H9 (cell line): ENCODE measurements at regions not wholly inside any gene's neighbourhood (a gene's known extent, or its start where the extent isn't known, plus 50 kb on each side); places are given as distances from the start of the nearest gene placed in this dataset.

Experiments used
- DNase-seq: peaks from one replicate; pipeline ENCODE4 v3.0.0-alpha.2; 2017
- H2AFZ ChIP-seq: one replicate; pipeline ENCODE4 v1.6.1; 2013; ENCODE audit warnings: mild to moderate bottlenecking, low read length, control low read depth, moderate library complexity
- H2AK5ac ChIP-seq: 2 replicates; pipeline ENCODE4 v1.6.1; 2013; ENCODE audit warnings: low read length, control low read depth, mixed read lengths; ENCODE audit not compliant: insufficient read length
- H2BK120ac ChIP-seq: one replicate; pipeline ENCODE4 v1.6.1; 2013; ENCODE audit warnings: low read depth, mild to moderate bottlenecking, low read length, control low read depth, inconsistent platforms; ENCODE audit not compliant: poor library complexity, severe bottlenecking
- H2BK12ac ChIP-seq: 2 replicates; pipeline ENCODE4 v1.6.1; 2013; ENCODE audit warnings: low read length, control low read depth, mixed read lengths, low read depth; ENCODE audit not compliant: insufficient read length
- H2BK15ac ChIP-seq: 2 replicates; pipeline ENCODE4 v1.6.1; 2013; ENCODE audit warnings: low read depth, low read length, control low read depth
- H2BK20ac ChIP-seq: one replicate; pipeline ENCODE4 v1.6.1; 2013; ENCODE audit warnings: low read depth, mild to moderate bottlenecking, low read length, control low read depth, inconsistent platforms; ENCODE audit not compliant: poor library complexity, severe bottlenecking
- H2BK5ac ChIP-seq: 2 replicates; pipeline ENCODE4 v1.6.1; 2013; ENCODE audit warnings: low read length, control low read depth, mixed read lengths; ENCODE audit not compliant: insufficient read length
- H3K14ac ChIP-seq: 2 replicates; pipeline ENCODE4 v1.6.1; 2013; ENCODE audit warnings: low read length, control low read depth; ENCODE audit not compliant: insufficient read depth
- H3K18ac ChIP-seq: 2 replicates; pipeline ENCODE4 v1.6.1; 2013; ENCODE audit warnings: low read depth, mild to moderate bottlenecking, mixed read lengths, low read length, control low read depth; ENCODE audit not compliant: insufficient read length
- H3K23ac ChIP-seq: 2 replicates; pipeline ENCODE4 v1.6.1; 2013; ENCODE audit warnings: low read length, control low read depth, mixed read lengths, low read depth; ENCODE audit not compliant: insufficient read length
- H3K23me2 ChIP-seq: 2 replicates; pipeline ENCODE4 v1.6.1; 2013; ENCODE audit warnings: low read depth, mild to moderate bottlenecking, mixed read lengths, low read length, control low read depth; ENCODE audit not compliant: insufficient read length, poor library complexity, severe bottlenecking
- H3K27ac ChIP-seq: 2 replicates; pipeline ENCODE4 v1.5.1; 2013; ENCODE audit warnings: low read length, control low read depth, mixed read lengths, low read depth; ENCODE audit not compliant: insufficient read length
- H3K27me3 ChIP-seq: 2 replicates; pipeline ENCODE4 v1.6.1; 2013; ENCODE audit warnings: low read length, control low read depth, inconsistent platforms; ENCODE audit not compliant: insufficient read depth
- H3K4ac ChIP-seq: 2 replicates; pipeline ENCODE4 v1.6.1; 2013; ENCODE audit warnings: low read depth, mild to moderate bottlenecking, control low read depth, inconsistent platforms, low read length, moderate library complexity
- H3K4me1 ChIP-seq: 2 replicates; pipeline ENCODE4 v1.6.1; 2013; ENCODE audit warnings: low read length, control low read depth, inconsistent platforms; ENCODE audit not compliant: insufficient read depth
- H3K4me2 ChIP-seq: 2 replicates; pipeline ENCODE4 v1.6.1; 2013; ENCODE audit warnings: low read length, control low read depth, mixed read lengths; ENCODE audit not compliant: insufficient read length, insufficient read depth
- H3K56ac ChIP-seq: 2 replicates; pipeline ENCODE4 v1.6.1; 2013; ENCODE audit warnings: low read depth, mild to moderate bottlenecking, mixed read lengths, low read length, control low read depth; ENCODE audit not compliant: insufficient read length
- H3K79me1 ChIP-seq: 2 replicates; pipeline ENCODE4 v1.6.1; 2013; ENCODE audit warnings: low read depth, mild to moderate bottlenecking, moderate library complexity, low read length, control low read depth, inconsistent platforms; ENCODE audit not compliant: insufficient read depth, poor library complexity, severe bottlenecking
- H3K79me2 ChIP-seq: 2 replicates; pipeline ENCODE4 v1.6.1; 2013; ENCODE audit warnings: low read length, control low read depth, inconsistent platforms; ENCODE audit not compliant: insufficient read depth
- H3K9ac ChIP-seq: 2 replicates; pipeline ENCODE4 v1.6.1; 2013; ENCODE audit warnings: low read length, control low read depth, mixed read lengths; ENCODE audit not compliant: insufficient read length; ENCODE audit errors: extremely low read depth
- H3K9me3 ChIP-seq: one replicate; pipeline ENCODE4 v1.6.1; 2013; ENCODE audit warnings: low read depth, low read length, inconsistent platforms; ENCODE audit not compliant: control insufficient read depth
- H3T11ph ChIP-seq: one replicate; pipeline ENCODE4 v1.6.1; 2013; ENCODE audit warnings: mild to moderate bottlenecking, low read length, control low read depth, inconsistent platforms
- H4K20me1 ChIP-seq: one replicate; pipeline ENCODE4 v1.6.1; 2013; ENCODE audit not compliant: control insufficient read depth, insufficient read length, insufficient read depth
- H4K5ac ChIP-seq: 2 replicates; pipeline ENCODE4 v1.6.1; 2013; ENCODE audit warnings: low read depth, mild to moderate bottlenecking, mixed read lengths, low read length, control low read depth; ENCODE audit not compliant: insufficient read length
- H4K8ac ChIP-seq: replicated peaks from 2 replicates; pipeline ENCODE4 v1.6.1; 2013; ENCODE audit warnings: low read length, control low read depth, mixed read lengths, low read depth; ENCODE audit not compliant: insufficient read length
- H4K91ac ChIP-seq: 2 replicates; pipeline ENCODE4 v1.6.1; 2013; ENCODE audit warnings: low read depth, mild to moderate bottlenecking, moderate library complexity, mixed read lengths, low read length, control low read depth; ENCODE audit not compliant: insufficient read length
- H3K27ac Mint-ChIP-seq, 3 experiments: 2 replicates in 2 of 3; 3 replicates in 1 of 3; pipeline ENCODE4 v1.8.0; 2020 to 2021; ENCODE audit warnings: mixed read lengths in 3 of 3, mild to moderate bottlenecking in 1 of 3, moderate library complexity in 1 of 3
- H3K27me3 Mint-ChIP-seq: 2 replicates; pipeline ENCODE4 v1.8.0; 2021; ENCODE audit warnings: low read depth, mild to moderate bottlenecking, moderate library complexity, mixed read lengths
- H3K36me3 Mint-ChIP-seq, 3 experiments: 2 replicates in 2 of 3; 3 replicates in 1 of 3; pipeline ENCODE4 v1.8.0; 2020 to 2021; ENCODE audit warnings: low read depth in 3 of 3, mixed read lengths in 3 of 3; ENCODE audit not compliant: insufficient read depth in 1 of 3
- H3K4me1 Mint-ChIP-seq, 2 experiments: 2 replicates each; pipeline ENCODE4 v1.8.0; 2020; ENCODE audit warnings: mixed read lengths in 2 of 2
- H3K4me3 Mint-ChIP-seq, 2 experiments: 2 replicates in 1 of 2; 3 replicates in 1 of 2; pipeline ENCODE4 v1.8.0; 2020 to 2021; ENCODE audit warnings: mild to moderate bottlenecking in 2 of 2, mixed read lengths in 2 of 2, moderate library complexity in 1 of 2
- H3K9me3 Mint-ChIP-seq, 2 experiments: 2 replicates in 1 of 2; 3 replicates in 1 of 2; pipeline ENCODE4 v1.8.0; 2020; ENCODE audit warnings: mild to moderate bottlenecking in 2 of 2, mixed read lengths in 2 of 2, moderate library complexity in 1 of 2
- WGBS: extraction: QIAGEN DNeasy Blood & Tissue Kit; methylation state at CpG from one replicate; pipeline ENCODE4 v1.1.7; 2013; ENCODE audit warnings: missing lambda C conversion rate, low lambda C conversion rate, mixed read lengths; ENCODE audit not compliant: insufficient read length; ENCODE audit errors: extremely low coverage; 5-methylcytosine and 5-hydroxymethylcytosine counted together
- TF ChIP-seq, protein P1 (sequence below): fragments of 200-600 bp; sonication (generic); conservative IDR thresholded peaks from 3 replicates; pipeline ENCODE4 v1.8.0; 2021; ENCODE audit warnings: antibody characterized with exemption, mild to moderate bottlenecking

DNA sequence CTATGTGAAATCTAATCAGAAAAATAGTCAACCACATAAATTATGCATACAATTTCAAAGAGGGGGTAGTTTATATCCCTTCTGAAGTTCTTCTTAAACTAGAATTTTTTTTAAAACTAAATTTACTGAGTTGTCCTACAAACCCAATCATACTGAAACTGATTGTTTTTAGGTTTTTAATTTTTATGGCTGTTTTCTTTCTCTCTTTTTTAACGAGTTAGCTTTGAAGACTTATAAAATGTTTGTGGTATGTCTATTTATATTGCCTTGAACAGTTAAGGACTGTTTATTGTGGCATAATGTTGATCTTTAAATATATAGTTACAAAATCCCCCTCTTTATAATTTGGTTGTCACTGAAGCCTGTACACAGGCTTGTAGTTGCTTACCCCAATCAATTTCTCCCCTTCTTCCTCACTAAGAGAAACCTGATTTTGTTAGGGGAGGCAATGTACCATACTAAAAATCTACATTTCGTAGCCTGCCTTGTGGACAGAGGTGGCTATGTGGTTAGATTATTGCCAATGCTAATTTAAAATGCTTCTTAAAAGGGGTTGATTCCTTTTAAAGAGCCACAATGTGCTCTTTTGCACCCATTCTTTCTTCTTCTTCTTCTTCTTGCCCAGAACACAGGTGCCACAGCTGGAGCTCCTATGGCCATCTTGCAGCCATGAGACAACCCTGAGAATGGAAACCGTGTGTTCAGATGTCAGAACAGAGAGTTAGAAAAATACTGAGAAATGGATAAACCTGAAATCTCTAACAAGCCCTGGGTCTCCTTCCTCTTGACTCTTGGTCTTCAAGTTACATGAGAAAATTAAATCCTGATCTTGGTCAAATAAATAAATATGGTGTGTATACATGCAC, 102.7 kb upstream of the ZNF827 start:
- Histone ChIP-seq H3K4ac (no peak overlapping the region), H3K23ac (no peak overlapping the region), H3K4me2 (no peak overlapping the region), H4K5ac (no peak overlapping the region), H2BK15ac (no peak overlapping the region), H2AFZ (no peak overlapping the region), H3K27me3 (no peaks in the 10 kb centered on the region), H4K20me1 (no peaks in the 10 kb centered on the region), H3K56ac (no peak overlapping the region), H2BK5ac (no peak overlapping the region), H3K14ac (no peak overlapping the region), H3T11ph (no peak overlapping the region), H3K4me1 (no peaks in the 10 kb centered on the region), H3K79me1 (no peaks in the 10 kb centered on the region), H3K23me2 (no peaks in the 10 kb centered on the region), H2BK120ac (no peak overlapping the region), H3K18ac (no peak overlapping the region), H3K9me3 (no peaks in the 10 kb centered on the region), H2BK20ac (no peak overlapping the region), H3K27ac (no peak overlapping the region), H3K9ac (no peak overlapping the region), H2AK5ac (no peak overlapping the region), H4K91ac (no peak overlapping the region), H3K79me2 (no peaks in the 10 kb centered on the region), H4K8ac (no peak overlapping the region), H2BK12ac (no peak overlapping the region)
- no peak overlapping the region for H3K27ac Mint-ChIP-seq
- no peak overlapping the region for H3K4me3 Mint-ChIP-seq
- DNase-seq: no peak
- H3K27me3 Mint-ChIP-seq: 0 out of 2 replicates have a peak, but pooled peaks cover 2% of the 10 kb centered on the region
- no peaks in the 10 kb centered on the region for H3K4me1 Mint-ChIP-seq
- H3K9me3 Mint-ChIP-seq: peaks cover 9 to 12% of the 10 kb centered on the region in 2 experiments; a peak in 4 of 5 replicates
- TF ChIP-seq, protein P1, sequence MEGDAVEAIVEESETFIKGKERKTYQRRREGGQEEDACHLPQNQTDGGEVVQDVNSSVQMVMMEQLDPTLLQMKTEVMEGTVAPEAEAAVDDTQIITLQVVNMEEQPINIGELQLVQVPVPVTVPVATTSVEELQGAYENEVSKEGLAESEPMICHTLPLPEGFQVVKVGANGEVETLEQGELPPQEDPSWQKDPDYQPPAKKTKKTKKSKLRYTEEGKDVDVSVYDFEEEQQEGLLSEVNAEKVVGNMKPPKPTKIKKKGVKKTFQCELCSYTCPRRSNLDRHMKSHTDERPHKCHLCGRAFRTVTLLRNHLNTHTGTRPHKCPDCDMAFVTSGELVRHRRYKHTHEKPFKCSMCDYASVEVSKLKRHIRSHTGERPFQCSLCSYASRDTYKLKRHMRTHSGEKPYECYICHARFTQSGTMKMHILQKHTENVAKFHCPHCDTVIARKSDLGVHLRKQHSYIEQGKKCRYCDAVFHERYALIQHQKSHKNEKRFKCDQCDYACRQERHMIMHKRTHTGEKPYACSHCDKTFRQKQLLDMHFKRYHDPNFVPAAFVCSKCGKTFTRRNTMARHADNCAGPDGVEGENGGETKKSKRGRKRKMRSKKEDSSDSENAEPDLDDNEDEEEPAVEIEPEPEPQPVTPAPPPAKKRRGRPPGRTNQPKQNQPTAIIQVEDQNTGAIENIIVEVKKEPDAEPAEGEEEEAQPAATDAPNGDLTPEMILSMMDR: no peak
- peaks cover 0 to 3% (median 0%) of the 10 kb centered on the region in 3 experiments; a peak in 2 of 7 replicates for H3K36me3 Mint-ChIP-seq
- WGBS: no CpG with 5 or more reads among the region's 3 CpGs
